Endothelial cell (in vitro differentiated cells): ENCODE measurements at regions not wholly inside any gene's neighbourhood (a gene's known extent, or its start where the extent isn't known, plus 50 kb on each side); places are given as distances from the start of the nearest gene placed in this dataset.

Source experiments
- DNase-seq: peaks from one replicate; pipeline ENCODE4 v3.0.0; 2021; ENCODE audit warnings: low spot score
- H3K27ac Mint-ChIP-seq: one replicate; pipeline ENCODE4 v1.8.0; 2021; ENCODE audit warnings: mixed read lengths, inconsistent platforms; ENCODE audit not compliant: unreplicated experiment
- H3K27me3 Mint-ChIP-seq: one replicate; pipeline ENCODE4 v1.8.0; 2021; ENCODE audit warnings: mild to moderate bottlenecking, moderate library complexity, mixed read lengths, inconsistent platforms; ENCODE audit not compliant: unreplicated experiment
- H3K36me3 Mint-ChIP-seq: one replicate; pipeline ENCODE4 v1.8.0; 2021; ENCODE audit warnings: mild to moderate bottlenecking, low read depth, mixed read lengths, inconsistent platforms; ENCODE audit not compliant: unreplicated experiment
- H3K4me1 Mint-ChIP-seq: one replicate; pipeline ENCODE4 v1.8.0; 2021; ENCODE audit warnings: mild to moderate bottlenecking, mixed read lengths, inconsistent platforms; ENCODE audit not compliant: unreplicated experiment
- H3K4me3 Mint-ChIP-seq: one replicate; pipeline ENCODE4 v1.8.0; 2021; ENCODE audit warnings: mild to moderate bottlenecking, mixed read lengths, inconsistent platforms; ENCODE audit not compliant: unreplicated experiment
- H3K9me3 Mint-ChIP-seq: one replicate; pipeline ENCODE4 v1.8.0; 2021; ENCODE audit warnings: mixed read lengths, inconsistent platforms; ENCODE audit not compliant: unreplicated experiment
- TF ChIP-seq, protein P1 (sequence below): fragments of 200-600 bp; sonication (generic); IDR thresholded peaks from one replicate; pipeline ENCODE4 v1.5.0; 2021; ENCODE audit warnings: antibody characterized with exemption; ENCODE audit not compliant: unreplicated experiment

DNA sequence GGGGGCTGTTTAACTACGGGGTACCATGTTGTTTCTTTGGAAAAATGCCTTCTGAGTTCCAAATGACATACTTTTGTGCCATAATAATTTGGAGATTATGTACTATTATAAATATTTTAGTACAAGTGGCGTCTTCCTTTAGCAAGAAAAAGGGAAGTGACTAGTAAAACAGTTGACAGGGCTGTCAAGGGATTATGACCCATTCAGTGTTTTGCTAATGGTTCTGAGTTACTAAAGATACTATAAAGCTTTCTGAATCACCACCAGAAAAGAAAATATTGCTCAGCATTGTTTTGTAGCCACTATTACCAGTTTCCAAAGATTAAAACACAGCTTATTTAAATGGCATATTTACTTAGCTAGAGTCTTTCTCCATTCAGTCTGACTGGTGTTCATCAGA lies 334.9 kb downstream of the SNAPC1 start:
- H3K36me3 Mint-ChIP-seq = no peaks in the 10 kb centered on the region
- no peak overlapping the region for H3K4me3 Mint-ChIP-seq
- DNase-seq = no peak
- no peaks in the 10 kb centered on the region for H3K4me1 Mint-ChIP-seq
- H3K27ac Mint-ChIP-seq = no peak overlapping the region
- TF ChIP-seq, protein P1, sequence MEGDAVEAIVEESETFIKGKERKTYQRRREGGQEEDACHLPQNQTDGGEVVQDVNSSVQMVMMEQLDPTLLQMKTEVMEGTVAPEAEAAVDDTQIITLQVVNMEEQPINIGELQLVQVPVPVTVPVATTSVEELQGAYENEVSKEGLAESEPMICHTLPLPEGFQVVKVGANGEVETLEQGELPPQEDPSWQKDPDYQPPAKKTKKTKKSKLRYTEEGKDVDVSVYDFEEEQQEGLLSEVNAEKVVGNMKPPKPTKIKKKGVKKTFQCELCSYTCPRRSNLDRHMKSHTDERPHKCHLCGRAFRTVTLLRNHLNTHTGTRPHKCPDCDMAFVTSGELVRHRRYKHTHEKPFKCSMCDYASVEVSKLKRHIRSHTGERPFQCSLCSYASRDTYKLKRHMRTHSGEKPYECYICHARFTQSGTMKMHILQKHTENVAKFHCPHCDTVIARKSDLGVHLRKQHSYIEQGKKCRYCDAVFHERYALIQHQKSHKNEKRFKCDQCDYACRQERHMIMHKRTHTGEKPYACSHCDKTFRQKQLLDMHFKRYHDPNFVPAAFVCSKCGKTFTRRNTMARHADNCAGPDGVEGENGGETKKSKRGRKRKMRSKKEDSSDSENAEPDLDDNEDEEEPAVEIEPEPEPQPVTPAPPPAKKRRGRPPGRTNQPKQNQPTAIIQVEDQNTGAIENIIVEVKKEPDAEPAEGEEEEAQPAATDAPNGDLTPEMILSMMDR = no peak
- no peaks in the 10 kb centered on the region for H3K27me3 Mint-ChIP-seq
- no peaks in the 10 kb centered on the region for H3K9me3 Mint-ChIP-seq

DNA sequence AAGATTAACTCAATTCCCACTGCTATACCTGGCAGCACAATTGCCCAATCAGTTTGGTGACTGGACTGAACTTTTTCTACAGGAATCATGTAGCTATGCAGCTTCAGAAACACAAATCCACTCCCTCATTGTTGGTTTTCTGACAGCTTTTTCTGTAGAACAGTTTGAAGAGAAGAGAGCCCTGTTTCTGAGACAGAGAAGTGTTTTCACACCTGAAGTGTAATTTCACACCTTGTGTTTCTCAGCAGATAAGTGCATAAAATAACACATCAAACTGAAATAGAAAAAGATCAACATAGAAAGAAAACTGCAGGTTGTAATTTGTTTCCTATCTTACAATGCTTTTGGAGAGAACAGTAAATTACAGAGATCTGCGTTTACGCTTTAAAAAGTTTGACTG lies 335.6 kb downstream of the SNAPC1 start:
- Mint-ChIP-seq H3K27ac (no peak overlapping the region), H3K4me3 (no peak overlapping the region), H3K36me3 (no peaks in the 10 kb centered on the region), H3K9me3 (no peaks in the 10 kb centered on the region), H3K27me3 (no peaks in the 10 kb centered on the region), H3K4me1 (no peaks in the 10 kb centered on the region)
- no peak for DNase-seq
- TF ChIP-seq, protein P1 = no peak

DNA sequence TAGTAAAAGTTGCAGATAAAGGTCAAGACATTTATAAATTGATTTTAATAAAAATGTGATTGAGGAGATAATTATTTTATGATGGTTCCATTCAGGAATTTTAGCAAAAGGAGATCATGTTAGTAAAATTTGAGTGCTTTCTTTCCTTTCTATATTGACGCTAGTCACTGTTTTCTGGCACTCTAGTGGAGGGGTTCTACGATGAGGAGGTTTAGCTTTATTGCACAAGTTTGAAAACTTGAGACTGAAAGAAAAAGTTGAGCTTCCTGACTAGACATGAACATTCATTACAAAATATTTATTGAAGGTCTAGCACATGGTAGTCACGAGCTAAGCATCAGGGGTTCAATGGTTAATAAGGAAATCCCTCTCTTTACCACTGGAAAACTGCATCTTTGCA lies 336.1 kb downstream of the SNAPC1 start:
- H3K4me3 Mint-ChIP-seq = no peak overlapping the region
- no peaks in the 10 kb centered on the region for H3K27me3 Mint-ChIP-seq
- no peak for DNase-seq
- TF ChIP-seq, protein P1 = no peak
- no peaks in the 10 kb centered on the region for H3K4me1 Mint-ChIP-seq
- H3K9me3 Mint-ChIP-seq = no peaks in the 10 kb centered on the region
- H3K27ac Mint-ChIP-seq = no peak overlapping the region
- no peaks in the 10 kb centered on the region for H3K36me3 Mint-ChIP-seq

DNA sequence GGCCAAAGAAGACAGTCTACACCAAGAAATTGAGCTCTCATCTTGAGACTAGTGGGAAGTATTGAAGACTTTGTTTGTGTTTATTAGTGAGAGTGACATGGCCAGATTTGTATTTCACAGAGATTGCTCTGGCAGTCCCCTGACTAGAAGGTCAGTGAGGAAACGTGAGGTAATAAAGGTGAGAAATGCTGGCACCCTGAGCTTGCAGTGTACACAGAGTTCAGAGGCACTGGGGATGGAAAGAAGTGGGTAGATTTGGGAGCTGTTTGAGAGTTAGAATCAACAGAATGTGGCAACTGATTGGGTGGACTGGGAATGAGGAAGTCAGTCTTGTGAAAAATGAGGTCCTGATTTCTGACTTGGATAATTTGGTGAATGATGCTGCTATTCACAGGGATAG lies 336.9 kb downstream of the SNAPC1 start:
- H3K36me3 Mint-ChIP-seq = no peaks in the 10 kb centered on the region
- H3K4me1 Mint-ChIP-seq = no peaks in the 10 kb centered on the region
- TF ChIP-seq, protein P1 = no peak
- no peak overlapping the region for H3K27ac Mint-ChIP-seq
- no peak overlapping the region for H3K4me3 Mint-ChIP-seq
- H3K9me3 Mint-ChIP-seq = no peaks in the 10 kb centered on the region
- H3K27me3 Mint-ChIP-seq = no peaks in the 10 kb centered on the region
- no peak for DNase-seq

DNA sequence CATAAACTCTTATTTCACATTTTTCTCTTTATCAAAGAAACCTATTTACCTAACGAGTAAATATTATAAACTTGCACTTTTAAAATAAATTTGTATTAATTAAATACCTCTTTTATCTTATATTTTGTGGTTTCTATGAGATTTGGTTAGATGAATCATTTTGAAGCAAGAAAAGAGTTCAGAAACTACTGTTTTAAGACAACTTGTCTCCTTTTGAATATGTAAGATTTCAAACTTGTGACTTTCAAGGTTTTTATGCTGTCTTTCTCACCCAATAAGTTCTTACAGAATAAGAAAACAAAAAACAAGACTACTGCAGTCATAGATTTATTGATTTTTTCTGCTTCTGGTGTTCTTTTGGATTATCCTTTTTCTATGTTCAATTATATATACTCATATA lies 339.0 kb downstream of the SNAPC1 start:
- TF ChIP-seq, protein P1 = no peak
- Mint-ChIP-seq H3K36me3 (no peaks in the 10 kb centered on the region), H3K4me1 (no peaks in the 10 kb centered on the region), H3K27me3 (no peaks in the 10 kb centered on the region), H3K27ac (no peak overlapping the region), H3K4me3 (no peak overlapping the region), H3K9me3 (no peaks in the 10 kb centered on the region)
- no peak for DNase-seq
